ENCODE measurements at regions not wholly inside any gene's neighbourhood (a gene's known extent, or its start where the extent isn't known, plus 50 kb on each side); places are given as distances from the start of the nearest gene placed in this dataset.
"Not testable (repeated sequence)": the region's sequence is repeated elsewhere in the genome, so short reads cannot be mapped to it uniquely, and the experiment has no call there.

DNA sequence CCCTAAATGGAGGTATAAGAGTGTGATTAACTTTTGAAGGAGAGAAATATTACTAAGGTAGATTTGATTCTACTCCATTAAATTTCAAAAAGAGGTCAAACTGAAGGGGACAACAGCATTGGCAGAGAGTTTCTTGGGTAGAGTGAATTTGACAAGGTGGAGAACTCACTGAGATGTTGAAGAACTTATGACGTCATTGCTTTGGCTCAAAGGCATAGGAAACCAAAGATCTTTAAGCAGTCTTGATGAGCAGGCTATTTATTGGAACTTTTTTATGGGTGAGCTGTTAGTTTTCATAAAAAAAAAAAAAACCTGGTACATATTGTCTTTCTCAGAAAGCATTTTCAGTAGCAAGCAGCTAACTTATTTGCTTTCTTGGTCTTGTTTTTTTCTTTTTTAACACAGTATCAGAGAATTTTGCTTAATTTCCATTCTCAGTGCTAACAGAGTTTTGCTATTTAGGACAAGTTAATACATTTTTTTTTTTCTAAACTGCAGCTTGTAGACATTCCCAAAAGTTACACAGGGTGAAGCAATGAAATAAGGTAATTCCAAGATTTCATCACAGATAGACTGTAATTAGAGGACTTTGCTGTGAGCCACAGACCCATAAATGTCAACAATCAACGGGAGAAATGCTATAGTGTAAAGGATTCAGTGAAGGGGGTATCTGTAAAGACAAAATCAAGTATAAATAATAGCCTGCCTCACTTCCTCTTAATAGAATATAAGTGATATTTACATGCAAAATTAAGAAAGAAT lies 412.2 kb upstream of the KLHL1 start:
- DNase-seq (ENCODE audit: low read depth, low spot score): no peak

DNA sequence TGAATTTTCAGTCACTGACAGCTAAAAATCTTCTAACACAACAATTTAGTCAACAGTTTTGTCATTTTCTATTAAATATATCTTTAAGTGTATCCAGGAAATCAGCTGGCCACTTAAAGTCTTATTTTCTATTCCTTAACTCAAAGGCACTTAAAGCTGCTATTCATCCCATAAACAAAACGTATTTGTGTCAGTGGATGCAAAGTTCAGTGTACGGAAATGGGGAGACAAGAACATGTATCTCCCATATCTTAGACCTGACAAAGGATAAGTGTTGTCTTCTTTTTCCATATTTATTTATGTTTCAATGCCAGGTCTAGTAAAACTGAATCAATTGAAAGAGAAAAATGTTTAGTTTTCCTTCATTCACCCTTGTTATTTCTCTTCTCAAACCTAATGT lies 409.8 kb upstream of the KLHL1 start:
- DNase-seq (ENCODE audit: low read depth, low spot score): no peak

DNA sequence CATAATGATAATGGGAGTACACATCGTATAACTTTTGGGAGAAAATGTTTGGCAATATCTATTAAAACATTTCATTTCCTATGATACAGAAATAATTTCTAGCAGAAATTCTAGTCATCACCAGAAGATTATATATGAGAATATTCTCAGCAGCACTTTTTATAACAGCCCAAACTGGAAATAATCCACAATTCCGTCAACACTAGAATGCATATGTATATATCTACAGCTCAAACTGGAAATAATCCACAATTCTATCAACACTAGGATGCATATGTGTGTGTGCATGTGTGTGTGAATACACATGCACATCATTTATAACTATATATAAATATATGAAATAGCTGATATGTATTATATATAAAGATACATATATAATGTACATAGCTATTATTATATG lies 408.0 kb upstream of the KLHL1 start:
- no peak for DNase-seq (ENCODE audit: low read depth, low spot score)

DNA sequence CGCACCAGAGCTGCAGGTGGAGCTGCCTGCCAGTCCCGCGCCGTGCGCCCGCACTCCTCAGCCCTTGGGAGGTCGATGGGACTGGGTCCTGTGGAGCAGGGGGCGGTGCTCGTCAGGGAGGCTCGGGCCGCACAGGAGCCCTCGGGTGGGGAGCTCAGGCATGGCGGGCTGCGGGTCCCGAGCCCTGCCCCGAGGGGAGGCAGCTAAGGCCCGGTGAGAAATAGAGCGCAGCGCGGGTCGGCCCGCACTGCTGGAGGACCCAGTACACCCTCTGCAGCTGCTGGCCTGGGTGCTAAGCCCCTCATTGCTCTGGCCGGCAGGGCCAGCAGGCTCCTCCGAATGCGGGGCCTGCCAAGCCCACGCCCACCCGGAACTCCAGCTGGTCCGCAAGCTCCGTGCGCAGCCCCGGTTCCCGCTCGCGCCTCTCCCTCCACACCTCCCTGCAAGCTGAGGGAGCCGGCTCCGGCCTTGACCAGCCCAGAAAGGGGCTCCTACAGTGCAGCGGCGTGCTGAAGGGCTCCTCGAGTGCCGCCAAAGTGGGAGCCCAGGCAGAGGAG lies 403.7 kb upstream of the KLHL1 start:
- DNase-seq (ENCODE audit: low read depth, low spot score): not testable (repeated sequence)

DNA sequence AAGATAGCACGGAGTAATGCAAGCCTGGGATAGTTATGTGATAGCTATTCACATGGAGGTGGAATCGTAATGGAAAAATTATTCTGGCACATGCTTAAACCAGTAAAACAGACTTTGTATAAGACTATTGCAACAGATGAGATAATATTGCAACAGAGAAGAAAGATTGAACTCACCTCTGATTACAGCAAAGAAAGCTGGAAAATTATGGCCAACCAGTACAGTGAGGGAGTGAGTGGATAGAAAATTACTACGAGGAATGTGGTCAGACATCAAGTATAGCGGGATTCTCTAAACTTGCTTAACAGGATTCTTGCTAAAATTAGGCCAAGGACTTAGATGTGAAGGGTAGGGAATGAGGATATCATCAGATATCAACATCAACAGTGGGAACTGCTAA lies 397.6 kb upstream of the KLHL1 start:
- DNase-seq (ENCODE audit: low read depth, low spot score): no peak

DNA sequence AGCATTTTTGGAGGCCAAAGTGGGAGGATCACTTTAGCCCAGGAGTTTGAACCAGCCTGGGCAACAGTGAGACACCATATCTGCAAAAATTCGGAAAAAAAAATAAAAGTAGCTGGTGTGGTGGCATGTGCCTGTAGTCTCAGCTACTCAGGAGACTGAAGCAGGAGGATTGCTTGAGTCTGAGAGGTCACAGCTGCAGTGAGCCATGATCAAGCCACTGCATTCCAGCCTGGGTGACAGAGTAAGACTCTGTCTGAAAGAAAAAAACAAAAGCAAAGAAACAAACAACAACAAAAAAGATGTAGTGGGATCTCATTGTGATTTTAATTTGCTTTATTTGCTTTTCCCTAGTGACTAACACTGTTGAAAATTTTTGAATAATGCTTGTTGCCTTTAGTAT lies 394.7 kb upstream of the KLHL1 start:
- no peak for DNase-seq (ENCODE audit: low read depth, low spot score)

DNA sequence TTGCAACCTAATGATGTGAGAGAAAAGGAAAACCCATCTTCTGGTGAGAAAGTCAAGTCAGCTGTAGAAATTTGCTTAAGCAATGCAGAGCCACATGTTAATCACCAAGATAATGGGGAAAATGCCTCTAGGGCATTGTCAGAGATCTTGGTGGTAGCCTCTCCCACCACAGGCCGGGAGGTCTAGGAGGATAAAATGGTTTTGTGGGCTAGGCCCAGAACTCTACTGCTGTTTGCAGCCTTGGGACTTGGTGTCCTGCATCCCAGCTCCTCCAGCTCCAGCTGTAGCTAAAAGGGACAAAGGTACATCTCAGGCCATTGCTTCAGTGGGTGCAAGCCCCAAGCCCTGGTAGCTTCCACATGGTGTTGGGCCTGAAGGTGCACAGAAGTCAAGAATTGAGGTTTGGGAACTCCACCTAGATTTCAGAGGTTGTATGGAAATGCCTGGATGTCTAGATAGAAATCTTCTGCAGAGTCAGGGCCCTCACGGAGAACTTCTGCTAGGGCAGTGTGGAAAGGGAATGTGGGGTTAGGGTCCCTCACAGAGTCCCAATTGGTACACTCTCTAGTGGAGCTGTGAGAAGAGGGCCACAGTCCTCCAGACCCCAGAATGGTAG lies 382.2 kb upstream of the KLHL1 start:
- no peak for DNase-seq (ENCODE audit: low read depth, low spot score)

DNA sequence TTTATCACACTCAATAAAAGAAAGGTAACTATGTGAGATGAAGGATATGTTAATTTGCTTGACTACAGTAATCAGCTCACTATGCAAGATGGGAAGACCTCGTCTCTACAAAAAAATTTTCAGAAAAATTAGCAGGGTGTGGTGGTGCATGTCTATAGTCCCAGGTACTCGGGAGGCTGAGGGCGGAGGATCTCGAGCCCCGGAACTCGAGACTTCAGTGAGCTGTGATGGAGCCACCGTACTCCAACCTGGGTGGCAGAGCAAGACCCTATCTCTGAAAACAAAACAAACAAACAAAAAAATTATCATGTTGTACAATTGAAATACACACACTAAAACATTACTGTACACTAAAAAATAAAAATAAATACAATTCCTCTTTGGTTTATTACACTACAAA lies 376.7 kb upstream of the KLHL1 start:
- DNase-seq (ENCODE audit: low read depth, low spot score): no peak

DNA sequence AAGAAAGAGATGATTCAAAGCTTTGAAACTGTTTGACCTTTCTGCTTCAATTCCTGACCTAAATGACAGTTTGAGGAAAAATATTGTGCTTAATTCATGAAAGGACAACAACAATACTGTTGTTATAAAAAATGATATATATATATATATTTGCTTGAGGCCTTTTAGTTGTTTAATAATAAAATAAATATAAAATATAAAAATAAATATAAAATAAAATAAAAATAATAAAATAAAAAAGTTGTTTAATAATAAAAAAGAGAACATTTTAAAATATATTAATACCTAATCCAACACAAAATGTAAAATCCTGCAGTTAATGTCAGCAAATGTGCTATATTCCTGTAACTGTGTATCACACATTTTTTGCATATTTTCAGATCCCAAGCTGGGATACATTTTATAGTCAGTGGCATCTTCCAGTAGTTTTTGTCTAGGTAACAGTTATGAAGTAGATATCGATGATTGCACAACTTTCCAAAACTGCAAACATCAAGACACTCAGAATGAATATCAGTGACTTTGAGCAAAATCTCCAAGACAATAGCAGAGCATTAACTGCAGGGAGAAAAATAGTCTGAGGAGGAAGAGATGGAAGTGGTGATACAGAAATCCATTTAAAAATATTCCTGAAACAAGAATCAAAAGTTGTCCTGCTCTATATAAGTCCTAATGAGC lies 375.5 kb upstream of the KLHL1 start:
- no peak for DNase-seq (ENCODE audit: low read depth, low spot score)

DNA sequence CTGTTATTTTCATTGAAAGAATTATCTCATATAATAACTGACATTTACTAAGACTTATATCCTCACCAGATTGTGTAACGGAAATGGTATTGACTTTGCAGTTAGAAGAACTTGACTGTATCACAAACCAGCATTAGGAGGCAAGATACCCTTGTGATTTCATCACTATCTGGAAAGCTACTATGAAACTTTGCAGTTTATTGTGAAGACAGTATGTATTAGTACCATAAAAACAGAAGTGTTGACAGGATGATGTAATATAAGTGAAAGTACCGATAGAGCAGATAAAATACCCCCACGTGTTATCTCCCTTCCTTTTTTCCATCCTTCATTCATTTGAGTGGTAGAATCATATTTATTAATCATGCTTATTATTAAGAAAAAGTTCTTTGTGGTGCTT lies 365.7 kb upstream of the KLHL1 start:
- no peak for DNase-seq (ENCODE audit: low read depth, low spot score)

DNA sequence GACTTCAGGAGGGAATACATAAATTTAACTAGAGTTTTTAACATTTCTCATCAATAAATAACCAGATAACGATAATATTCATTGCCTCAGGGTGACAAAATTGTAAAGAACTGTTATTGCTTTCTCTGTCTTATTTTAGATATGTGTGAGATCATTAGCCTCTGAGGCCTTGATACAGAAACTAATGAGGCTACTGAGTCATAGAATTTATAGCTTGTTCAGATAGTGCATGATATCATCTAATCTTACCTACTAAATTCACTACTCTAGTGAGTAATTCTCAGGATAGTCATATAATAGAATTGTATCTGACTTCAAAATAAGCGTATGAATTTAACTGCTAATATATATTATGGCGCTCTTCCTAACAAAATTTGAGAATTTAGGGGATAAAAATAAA lies 360.8 kb upstream of the KLHL1 start:
- no peak for DNase-seq (ENCODE audit: low read depth, low spot score)

DNA sequence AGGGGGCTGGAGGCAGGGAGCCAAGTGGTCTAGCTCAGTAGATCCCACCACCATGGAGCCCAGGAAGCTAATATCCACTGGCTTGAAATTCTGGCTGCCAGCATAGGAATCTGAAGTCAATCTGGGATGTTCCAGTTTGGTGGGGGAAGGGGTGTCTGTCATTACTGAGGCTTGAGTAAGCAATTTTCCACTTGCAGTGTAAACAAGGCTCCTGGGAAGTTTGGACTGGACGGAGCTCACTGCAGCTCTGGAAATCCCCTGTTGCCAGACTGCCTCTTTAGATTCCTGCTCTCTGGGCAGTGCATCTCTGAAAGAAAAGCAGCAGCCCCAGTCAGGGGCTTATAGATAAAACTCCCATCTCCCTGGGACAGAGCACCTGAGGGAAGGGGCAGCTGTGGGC lies 349.2 kb upstream of the KLHL1 start:
- no peak for DNase-seq (ENCODE audit: low read depth, low spot score)

DNA sequence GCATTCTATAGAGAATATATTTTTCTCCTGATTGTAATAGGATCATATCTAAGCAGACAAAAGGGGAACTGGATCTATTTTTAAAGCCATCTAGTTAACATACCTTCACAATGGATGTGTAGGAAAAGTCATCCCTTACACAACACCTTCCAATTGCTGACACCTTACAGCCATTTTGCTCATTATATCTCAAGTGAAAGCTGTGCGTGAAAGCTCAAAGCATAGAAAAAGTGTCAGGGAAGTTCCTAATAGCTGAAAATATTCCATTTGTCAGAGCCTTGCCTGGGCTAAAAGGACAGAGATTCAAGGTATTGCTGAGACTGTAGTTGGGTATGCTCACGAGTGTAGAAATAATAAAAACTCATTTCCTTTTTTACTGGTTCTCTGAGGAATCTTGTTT lies 340.6 kb upstream of the KLHL1 start:
- DNase-seq (ENCODE audit: low read depth, low spot score): no peak

DNA sequence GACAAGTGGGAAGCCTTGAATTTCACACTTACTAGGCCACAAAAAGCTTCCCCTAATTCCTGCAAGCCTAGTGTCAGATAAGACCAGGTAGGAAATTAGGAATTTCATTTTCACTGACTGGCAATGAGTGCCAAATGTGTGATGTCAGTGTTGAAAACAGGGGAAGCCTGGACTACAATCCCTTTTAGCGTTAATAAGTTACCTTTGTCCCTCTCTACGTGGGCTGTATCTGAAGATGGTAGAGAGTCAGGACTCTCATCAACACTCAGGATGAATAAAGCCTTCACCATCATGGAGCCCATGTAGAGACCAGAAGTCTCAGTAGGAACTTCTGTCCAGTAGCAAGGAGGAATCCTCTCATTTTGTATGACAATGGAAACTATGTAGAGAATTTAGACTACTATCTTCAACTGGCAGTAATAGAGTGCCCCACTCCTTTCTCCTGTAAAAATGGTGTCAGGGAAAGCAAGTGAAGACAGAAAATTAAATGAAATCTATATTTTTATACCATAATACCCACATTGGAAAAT lies 324.1 kb upstream of the KLHL1 start:
- no peak for DNase-seq (ENCODE audit: low read depth, low spot score)

DNA sequence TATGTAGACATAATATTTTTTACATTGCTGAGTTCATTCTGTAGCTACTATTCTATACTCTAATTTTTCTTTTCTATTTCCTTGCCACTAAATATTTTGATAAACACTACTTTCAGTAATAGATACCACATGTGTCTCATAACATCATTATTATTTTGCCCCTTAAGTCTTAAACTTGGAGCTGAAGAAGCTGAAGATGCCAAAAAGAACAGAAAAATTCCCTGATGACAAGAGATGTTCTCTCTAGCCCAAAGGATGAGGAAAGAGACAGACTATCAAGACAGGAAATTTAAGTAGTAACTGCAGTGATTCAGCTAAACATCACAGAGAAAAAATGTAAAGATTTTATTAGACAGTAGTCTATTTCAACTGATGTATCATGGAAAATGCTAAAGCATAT lies 322.0 kb upstream of the KLHL1 start:
- no peak for DNase-seq (ENCODE audit: low read depth, low spot score)

DNA sequence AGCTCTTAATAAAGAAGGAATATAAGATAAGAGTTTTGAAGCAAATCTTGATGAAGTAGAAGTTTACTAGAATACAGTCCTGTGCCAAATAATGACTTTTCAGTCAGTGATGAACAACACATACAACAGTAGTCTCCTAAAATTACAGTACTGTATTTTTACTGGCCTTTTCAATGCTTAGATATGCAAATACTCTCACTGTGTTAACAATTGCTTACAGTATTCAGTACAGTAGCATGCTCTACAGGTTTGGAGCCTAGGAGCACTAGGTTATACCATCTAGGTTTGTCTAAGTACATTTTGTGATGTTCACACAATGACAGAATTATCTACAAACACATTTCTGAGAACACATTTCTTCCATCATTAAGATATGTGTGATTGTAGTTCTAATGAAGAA lies 316.7 kb upstream of the KLHL1 start:
- DNase-seq (ENCODE audit: low read depth, low spot score): no peak

DNA sequence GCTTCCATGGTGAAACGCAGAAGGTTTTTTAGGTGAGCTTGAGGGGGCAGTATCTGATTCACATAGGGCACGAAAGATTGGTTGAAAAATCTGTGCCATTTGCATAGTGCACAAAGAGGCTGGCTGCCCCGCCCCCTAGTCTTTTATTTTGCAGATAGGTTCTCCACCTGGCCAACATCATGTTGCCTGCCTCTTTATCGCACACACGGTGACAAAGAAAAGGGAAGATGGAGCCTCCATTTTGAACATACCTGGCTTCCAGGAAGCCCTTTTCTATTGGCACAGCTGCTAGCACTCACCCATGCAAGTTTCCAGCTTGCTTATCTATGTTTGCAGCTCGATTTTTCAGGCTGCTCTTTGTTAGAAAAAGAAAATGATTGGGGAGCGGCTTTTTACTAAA lies 316.2 kb upstream of the KLHL1 start:
- DNase-seq (ENCODE audit: low read depth, low spot score): no peak

DNA sequence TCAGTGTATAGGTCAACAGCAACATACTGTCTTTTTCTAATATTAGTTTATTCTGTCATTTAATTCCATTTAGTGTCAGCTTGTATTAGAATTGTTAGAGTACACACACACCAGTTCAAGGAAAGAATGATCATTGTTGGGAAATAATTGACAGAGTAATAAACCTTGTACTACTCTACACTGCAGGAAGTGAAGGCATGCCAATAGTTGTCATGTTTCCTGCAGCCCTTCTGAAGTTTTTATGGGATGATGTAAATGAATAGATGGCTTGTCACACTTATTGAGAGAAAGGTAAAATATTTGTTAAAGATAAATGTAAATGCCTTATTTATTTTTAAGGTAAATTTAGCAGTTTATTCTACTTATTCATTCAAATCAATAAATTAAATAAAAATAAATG lies 306.9 kb upstream of the KLHL1 start:
- no peak for DNase-seq (ENCODE audit: low read depth, low spot score)

DNA sequence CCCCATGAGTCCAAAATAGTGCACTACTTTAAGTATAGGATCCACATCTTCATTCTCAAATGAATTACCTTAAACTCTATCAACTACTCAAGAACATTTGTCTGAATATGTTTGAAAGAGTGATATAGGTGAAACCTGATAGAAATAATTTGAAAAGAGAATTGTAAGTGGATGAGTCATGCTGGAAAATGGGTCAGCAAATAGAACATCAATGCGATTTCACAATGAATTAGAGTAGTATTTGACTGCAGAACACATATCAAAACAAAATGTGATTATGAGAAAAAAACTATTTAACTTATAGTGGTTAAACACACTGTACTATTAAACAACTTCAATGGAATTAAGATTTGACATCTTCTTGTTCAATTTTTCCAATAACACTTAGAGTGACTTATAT lies 300.6 kb upstream of the KLHL1 start:
- DNase-seq (ENCODE audit: low read depth, low spot score): no peak

DNA sequence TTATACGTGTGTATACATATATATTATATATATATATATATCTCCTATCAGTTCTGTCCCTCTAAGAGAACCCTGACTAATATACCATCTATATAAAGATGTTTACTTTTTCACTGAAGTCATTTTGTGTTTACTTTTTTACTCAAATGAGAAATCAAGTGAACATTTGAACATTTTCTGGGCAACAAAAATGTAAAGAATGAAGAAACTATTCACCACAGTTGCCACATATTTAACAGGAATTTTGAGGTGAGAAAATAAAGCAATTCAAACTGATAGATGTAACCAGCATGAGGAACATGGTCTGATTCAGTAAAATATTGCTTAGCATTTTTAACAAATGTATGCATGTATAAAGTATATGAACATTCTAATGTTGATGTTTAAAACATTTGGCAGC lies 299.2 kb upstream of the KLHL1 start:
- DNase-seq (ENCODE audit: low read depth, low spot score): no peak

DNA sequence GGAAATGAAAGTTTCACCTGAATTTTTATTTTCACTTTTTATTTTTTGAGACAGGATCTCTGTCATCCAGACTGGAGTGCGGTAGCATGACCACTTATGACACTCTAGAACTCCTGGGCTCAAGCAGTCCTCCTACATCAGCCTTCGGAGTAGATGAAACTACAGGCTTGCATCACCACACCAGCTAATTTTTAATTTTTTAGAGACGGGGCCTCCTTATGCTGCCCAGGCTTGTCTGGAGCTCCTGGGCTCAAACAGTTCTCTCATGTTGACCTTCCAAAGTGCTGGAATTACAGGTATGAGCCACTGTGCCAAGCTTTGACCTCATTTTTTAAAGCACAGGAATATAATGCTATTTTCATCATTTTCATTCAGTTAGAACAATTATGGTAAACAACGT lies 297.0 kb upstream of the KLHL1 start:
- no peak for DNase-seq (ENCODE audit: low read depth, low spot score)

DNA sequence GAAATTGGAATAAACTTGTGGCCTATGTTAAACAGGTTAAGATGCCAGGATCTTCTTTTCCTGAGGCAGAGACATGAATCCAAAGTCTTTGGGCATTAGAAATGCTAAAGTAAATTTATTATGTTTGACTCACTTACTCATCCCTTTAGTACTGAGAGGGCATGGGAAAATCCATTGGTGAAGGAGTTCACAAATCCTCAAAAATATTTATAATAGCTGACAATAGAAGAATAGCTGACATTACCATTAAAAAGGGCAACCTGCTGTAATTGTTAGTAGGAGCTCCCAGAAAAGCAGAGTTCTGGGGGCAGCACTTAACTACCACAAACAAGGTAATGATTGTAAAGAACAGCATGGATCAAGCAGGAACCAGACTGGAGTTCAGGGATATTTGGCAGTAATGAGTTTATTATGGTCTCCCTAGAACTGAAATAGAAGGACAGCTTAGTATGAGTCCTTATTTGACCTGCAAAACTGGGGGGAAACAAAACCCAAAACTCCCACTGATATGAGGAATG lies 285.8 kb upstream of the KLHL1 start:
- no peak for DNase-seq (ENCODE audit: low read depth, low spot score)
